Activated T-helper 17 cell treated with anti-CD3 and anti-CD28 coated beads, Interleukin-2, amount 50 U/mL, for 72 hours (primary cell): ENCODE measurements at regions not wholly inside any gene's neighbourhood (a gene's known extent, or its start where the extent isn't known, plus 50 kb on each side); places are given as distances from the start of the nearest gene placed in this dataset.

ENCODE experiments used
- ATAC-seq: fragments of 150-1000 bp; cut with Tn5 transposase; replicated peaks from 2 replicates; pipeline ENCODE4 v1.10.0; 2021; ENCODE audit warnings: mild to moderate bottlenecking, moderate library complexity
- H3K27ac Mint-ChIP-seq: one replicate; pipeline ENCODE4 v1.8.0; 2022; ENCODE audit warnings: mixed read lengths
- H3K27me3 Mint-ChIP-seq: one replicate; pipeline ENCODE4 v1.8.0; 2022; ENCODE audit warnings: mixed read lengths
- H3K36me3 Mint-ChIP-seq: one replicate; pipeline ENCODE4 v1.8.0; 2022; ENCODE audit warnings: low read depth, mild to moderate bottlenecking, mixed read lengths
- H3K4me1 Mint-ChIP-seq: one replicate; pipeline ENCODE4 v1.8.0; 2022; ENCODE audit warnings: mixed read lengths
- H3K4me3 Mint-ChIP-seq: one replicate; pipeline ENCODE4 v1.8.0; 2022; ENCODE audit warnings: mild to moderate bottlenecking, mixed read lengths
- H3K9me3 Mint-ChIP-seq: one replicate; pipeline ENCODE4 v1.8.0; 2022; ENCODE audit warnings: mixed read lengths

DNA sequence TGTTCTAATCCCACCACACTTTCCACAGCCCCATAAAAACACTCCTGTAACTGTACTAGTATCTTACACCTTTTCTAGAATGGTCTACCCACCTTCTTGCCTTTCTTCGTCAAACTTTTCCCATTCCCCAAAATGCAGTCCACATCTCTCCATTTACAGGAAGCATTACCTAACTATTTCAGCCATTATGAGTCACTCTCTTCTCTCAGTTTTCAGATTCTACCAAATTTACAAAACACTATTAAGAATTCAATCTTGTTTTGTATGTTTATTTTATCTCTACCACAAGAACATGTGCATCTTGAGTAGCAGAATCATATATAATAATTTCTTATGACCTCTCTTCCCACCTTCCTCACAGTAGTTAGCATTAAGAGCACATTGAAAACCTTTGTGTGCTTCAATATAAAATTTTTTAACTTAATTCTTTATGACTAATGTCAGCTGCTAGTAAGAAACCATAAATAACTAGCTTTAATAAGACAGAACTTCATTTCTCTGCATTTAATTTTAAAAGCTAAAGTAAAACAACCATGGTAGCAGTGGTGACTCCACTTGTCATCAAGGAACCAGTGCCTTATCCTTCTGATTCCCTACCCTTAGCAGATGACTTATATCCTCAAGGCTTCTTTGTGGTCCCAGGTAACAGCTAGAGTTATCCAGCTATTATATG, 56.6 kb upstream of the MAP2 start:
- Mint-ChIP-seq H3K4me3 (no peak overlapping the region), H3K9me3 (peaks cover 6% of the 10 kb centered on the region), H3K27me3 (peaks cover 8% of the 10 kb centered on the region), H3K27ac (no peak overlapping the region), H3K36me3 (no peaks in the 10 kb centered on the region), H3K4me1 (no peaks in the 10 kb centered on the region)
- ATAC-seq = no peak

DNA sequence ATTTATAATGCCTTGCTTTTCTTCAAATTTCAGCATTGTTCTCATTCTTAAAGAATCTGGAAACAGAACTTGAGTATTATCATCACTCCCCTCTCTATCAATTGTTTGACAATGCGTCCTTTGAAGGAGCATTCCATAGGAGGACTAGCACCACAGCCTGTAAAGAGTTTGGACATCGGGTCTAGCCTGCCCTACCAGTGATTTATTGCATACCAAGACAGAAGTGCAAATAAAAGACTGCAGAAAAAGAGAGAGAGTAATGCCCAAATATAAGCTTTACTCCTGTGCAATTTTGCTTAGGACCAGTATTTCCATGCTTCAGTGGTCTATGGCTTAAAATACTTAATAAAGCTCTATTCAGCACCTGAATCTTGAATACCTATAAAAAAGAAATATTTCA, 55.4 kb upstream of the MAP2 start:
- H3K27me3 Mint-ChIP-seq = peaks cover 5% of the 10 kb centered on the region
- no peak overlapping the region for H3K4me3 Mint-ChIP-seq
- peaks cover 6% of the 10 kb centered on the region for H3K9me3 Mint-ChIP-seq
- no peak for ATAC-seq
- no peaks in the 10 kb centered on the region for H3K4me1 Mint-ChIP-seq
- H3K36me3 Mint-ChIP-seq = no peaks in the 10 kb centered on the region
- no peak overlapping the region for H3K27ac Mint-ChIP-seq

DNA sequence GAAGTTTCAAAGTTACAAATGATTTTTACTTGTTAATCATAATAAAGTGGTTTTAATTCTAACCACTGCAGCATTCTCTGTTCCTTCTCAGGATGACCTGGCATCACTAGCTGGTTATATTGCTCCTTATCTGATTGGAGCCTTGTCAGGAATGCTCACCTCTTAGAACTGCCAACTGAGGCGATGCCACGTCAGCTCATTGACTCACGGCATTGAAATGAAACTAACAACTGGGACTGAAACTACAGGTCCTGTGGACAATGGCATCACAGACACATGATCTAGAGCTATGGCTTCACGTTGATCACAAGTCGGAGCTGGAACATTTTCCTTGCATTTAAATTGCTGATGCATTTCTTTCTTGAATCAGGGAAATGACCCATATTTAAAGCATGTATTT, 54.9 kb upstream of the MAP2 start:
- peak; percentile 61 for ATAC-seq
- H3K9me3 Mint-ChIP-seq = peaks cover 6% of the 10 kb centered on the region
- H3K4me1 Mint-ChIP-seq = no peaks in the 10 kb centered on the region

DNA sequence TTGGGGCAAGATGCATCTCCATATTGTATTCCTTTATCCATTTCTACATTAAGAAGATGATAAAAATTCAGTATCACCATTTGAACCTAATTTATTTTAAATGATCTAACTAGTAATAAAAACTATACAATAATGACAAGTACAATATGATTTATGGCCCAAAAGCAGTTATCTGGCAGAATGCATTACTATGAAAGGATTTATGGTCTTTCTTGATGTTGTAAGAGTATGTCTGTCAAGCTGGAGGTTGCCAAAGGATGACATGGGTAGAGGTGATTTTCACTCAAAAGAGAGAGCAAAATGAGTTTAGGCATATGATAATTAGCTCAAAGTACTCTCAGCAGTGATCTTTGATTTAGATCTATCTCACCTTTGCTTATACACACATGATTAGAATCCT, 54.2 kb upstream of the MAP2 start:
- Mint-ChIP-seq H3K27me3 (peaks cover 5% of the 10 kb centered on the region), H3K27ac (no peak overlapping the region), H3K4me3 (no peak overlapping the region), H3K4me1 (no peaks in the 10 kb centered on the region), H3K36me3 (no peaks in the 10 kb centered on the region), H3K9me3 (peaks cover 6% of the 10 kb centered on the region)
- ATAC-seq = no peak

More for the DNA sequence above, 54.9 kb upstream of the MAP2 start:
- peaks cover 5% of the 10 kb centered on the region for H3K27me3 Mint-ChIP-seq
- no peaks in the 10 kb centered on the region for H3K36me3 Mint-ChIP-seq
- H3K27ac Mint-ChIP-seq = no peak overlapping the region
- H3K4me3 Mint-ChIP-seq = no peak overlapping the region

DNA sequence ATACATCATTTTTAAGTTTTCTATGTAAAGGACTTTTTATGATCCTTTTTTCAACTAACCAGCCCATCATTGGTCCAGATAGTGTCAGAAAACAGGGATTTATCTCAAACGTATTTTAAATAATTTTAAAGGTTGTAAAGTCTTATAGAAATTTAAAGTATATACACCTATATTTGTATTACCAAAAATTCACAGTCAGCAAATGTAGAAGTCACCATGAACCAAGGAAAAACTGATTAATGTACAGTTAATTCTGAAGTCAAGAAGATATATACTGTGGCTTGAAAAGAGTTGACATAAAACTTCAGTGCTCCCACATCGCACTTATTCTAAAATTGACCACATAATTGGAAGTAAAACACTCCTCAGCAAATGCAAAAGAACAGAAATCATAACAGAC, 52.4 kb upstream of the MAP2 start:
- no peak for ATAC-seq
- no peak overlapping the region for H3K4me3 Mint-ChIP-seq
- peaks cover 5% of the 10 kb centered on the region for H3K27me3 Mint-ChIP-seq
- peaks cover 19% of the 10 kb centered on the region for H3K9me3 Mint-ChIP-seq
- no peaks in the 10 kb centered on the region for H3K4me1 Mint-ChIP-seq
- H3K27ac Mint-ChIP-seq = no peak overlapping the region
- H3K36me3 Mint-ChIP-seq = no peaks in the 10 kb centered on the region
